ENCODE measurements at regions not wholly inside any gene's neighbourhood (a gene's known extent, or its start where the extent isn't known, plus 50 kb on each side); places are given as distances from the start of the nearest gene placed in this dataset.
"Not testable (repeated sequence)": the region's sequence is repeated elsewhere in the genome, so short reads cannot be mapped to it uniquely, and the experiment has no call there.

DNA sequence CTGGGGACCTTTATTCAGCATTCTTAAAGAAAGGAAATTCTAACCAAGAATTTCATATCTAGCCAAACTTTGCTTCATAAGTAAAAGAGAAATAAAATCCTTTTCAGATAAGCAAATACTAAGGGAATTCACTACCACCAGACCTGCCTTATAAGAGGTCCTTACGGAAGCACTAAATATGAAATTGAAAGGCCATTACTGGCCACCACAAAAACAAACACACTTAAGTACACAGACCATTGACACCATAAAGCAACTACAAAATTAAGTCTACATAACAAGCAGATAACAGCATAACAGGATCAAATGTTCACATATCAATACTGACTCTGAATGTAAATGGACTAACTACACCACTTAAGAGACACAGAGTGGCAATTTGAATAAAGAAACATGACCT lies 361.4 kb upstream of the POU5F2 start:
- H3K4me3 ChIP-seq (ENCODE audit: low read length) = no peak overlapping the region
- no peak for DNase-seq (ENCODE audit: low read depth)
- TF ChIP-seq, protein P1, sequence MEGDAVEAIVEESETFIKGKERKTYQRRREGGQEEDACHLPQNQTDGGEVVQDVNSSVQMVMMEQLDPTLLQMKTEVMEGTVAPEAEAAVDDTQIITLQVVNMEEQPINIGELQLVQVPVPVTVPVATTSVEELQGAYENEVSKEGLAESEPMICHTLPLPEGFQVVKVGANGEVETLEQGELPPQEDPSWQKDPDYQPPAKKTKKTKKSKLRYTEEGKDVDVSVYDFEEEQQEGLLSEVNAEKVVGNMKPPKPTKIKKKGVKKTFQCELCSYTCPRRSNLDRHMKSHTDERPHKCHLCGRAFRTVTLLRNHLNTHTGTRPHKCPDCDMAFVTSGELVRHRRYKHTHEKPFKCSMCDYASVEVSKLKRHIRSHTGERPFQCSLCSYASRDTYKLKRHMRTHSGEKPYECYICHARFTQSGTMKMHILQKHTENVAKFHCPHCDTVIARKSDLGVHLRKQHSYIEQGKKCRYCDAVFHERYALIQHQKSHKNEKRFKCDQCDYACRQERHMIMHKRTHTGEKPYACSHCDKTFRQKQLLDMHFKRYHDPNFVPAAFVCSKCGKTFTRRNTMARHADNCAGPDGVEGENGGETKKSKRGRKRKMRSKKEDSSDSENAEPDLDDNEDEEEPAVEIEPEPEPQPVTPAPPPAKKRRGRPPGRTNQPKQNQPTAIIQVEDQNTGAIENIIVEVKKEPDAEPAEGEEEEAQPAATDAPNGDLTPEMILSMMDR (IDR thresholded peaks at IDR 0.05; ENCODE audit: insufficient read depth, low read depth, low read length, missing control alignments) = no peak

DNA sequence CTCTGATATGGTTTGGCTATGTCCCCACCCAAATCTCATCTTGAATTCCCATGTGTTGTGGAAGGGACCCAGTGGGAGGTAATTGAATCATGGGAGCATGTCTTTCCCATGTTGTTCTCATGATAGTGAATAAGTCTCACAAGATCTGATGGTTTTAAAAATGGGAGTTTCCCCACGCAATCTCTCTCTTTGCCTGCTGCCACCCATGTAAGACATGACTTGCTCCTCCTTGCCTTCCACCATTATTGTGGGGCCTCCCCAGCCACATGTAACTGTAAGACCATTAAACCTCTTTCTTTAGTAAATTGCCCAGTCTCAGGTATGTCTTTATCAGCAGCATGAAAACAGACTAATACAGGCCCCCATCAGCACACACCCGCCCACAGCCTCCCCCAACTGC lies 356.0 kb upstream of the POU5F2 start:
- not testable (repeated sequence) for DNase-seq (ENCODE audit: low read depth); H3K4me3 ChIP-seq (ENCODE audit: low read length)

- TF ChIP-seq, protein P1 (IDR thresholded peaks at IDR 0.05; ENCODE audit: insufficient read depth, low read depth, low read length, missing control alignments) = no peak
- DNase-seq (ENCODE audit: low read depth) = no peak
- no peak overlapping the region for H3K4me3 ChIP-seq (ENCODE audit: low read length)
Measured at GRCh38 chr5:94094793-94095441, 353.5 kb upstream of the POU5F2 start.

DNA sequence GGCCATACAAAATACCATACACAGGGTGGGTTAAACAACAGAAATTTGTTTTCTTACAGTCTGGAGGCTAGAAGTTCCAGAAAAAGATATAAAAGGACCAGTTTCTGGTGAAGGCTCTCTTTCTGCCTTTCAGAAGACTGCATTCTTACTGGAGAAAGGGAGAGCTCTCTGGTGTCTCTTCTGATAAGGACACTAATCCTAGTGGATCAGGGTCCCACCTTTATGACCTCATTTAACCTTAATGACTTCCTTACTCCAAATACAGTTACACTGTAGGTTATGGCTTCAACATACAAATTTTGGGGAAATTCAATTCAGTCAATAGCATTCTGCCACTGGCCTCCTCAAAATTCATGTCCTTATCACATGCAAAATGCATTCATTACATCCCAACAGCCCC lies 351.9 kb upstream of the POU5F2 start:
- TF ChIP-seq, protein P1 (IDR thresholded peaks at IDR 0.05; ENCODE audit: insufficient read depth, low read depth, low read length, missing control alignments) = no peak
- no peak overlapping the region for H3K4me3 ChIP-seq (ENCODE audit: low read length)
- DNase-seq (ENCODE audit: low read depth) = no peak

DNA sequence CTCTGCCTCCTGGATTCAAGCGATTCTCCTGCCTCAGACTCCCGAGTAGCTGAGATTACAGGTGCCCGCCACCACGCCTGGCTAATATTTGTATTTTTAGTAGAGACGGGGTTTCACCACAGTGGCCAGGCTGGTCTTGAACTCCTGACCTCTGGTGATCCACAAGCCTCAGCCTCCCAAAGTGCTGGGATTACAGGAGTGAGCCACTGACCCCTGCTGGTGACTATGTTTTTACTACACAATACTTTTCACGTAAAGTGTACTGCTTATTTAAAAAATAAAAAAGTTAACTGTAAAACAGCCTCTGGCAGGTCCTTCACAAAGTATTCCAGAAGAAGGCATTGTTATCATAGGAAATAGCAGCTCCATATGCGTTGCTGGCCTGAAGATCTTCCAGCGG lies 345.2 kb upstream of the POU5F2 start:
- DNase-seq (ENCODE audit: low read depth) = peak; percentile 16

GRCh38 chr5:94086194-94086593 lies 344.8 kb upstream of the POU5F2 start:
- TF ChIP-seq, protein P1 (IDR thresholded peaks at IDR 0.05; ENCODE audit: insufficient read depth, low read depth, low read length, missing control alignments) = no peak
- peak; percentile 10 for DNase-seq (ENCODE audit: low read depth)

More for the DNA sequence above, 345.2 kb upstream of the POU5F2 start:
- H3K4me3 ChIP-seq (ENCODE audit: low read length) = not testable (repeated sequence)
- TF ChIP-seq, protein P1 (IDR thresholded peaks at IDR 0.05; ENCODE audit: insufficient read depth, low read depth, low read length, missing control alignments) = peak; percentile 24

DNA sequence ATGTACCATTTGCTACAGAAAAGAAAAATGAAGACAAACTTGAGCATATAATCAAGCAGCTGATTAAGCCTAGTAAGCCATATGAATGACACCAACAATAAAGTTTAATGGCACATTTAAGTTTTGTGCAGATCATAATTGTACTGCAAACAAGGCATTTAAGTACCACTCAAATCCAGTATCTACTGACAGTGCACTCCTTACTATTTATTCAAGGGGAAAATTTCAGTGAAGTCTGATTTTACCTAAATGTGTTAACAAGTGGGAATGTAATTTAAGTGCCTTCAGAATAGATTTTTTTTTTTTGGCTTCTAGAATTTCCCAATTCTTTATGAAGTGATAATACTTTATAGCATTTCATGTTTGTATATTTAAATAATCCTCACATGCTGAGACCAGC lies 341.0 kb upstream of the POU5F2 start:
- DNase-seq (ENCODE audit: low read depth) = no peak
- H3K4me3 ChIP-seq (ENCODE audit: low read length) = no peak overlapping the region
- TF ChIP-seq, protein P1 (IDR thresholded peaks at IDR 0.05; ENCODE audit: insufficient read depth, low read depth, low read length, missing control alignments) = no peak

More at GRCh38 chr5:94086194-94086593, 344.8 kb upstream of the POU5F2 start:
- no peak overlapping the region for H3K4me3 ChIP-seq (ENCODE audit: low read length)

Data from epithelial cell of esophagus (primary cell).